HEK293 (cell line): ENCODE measurements at regions not wholly inside any gene's neighbourhood (a gene's known extent, or its start where the extent isn't known, plus 50 kb on each side); places are given as distances from the start of the nearest gene placed in this dataset.
A peak's percentile ranks its signal among the peaks of the same experiment; 100 is the strongest.

Experiments used
- CTCF ChIA-PET: fragments of 350-600 bp; formaldehyde crosslinking; extraction: SDS; loops from one replicate; lab custom pipeline; 2021; ENCODE audit warnings: antibody characterized with exemption; lab: Yijun Ruan, JAX
- POLR2A ChIA-PET: fragments of 300-600 bp; formaldehyde crosslinking; extraction: SDS; loops from one replicate; lab custom pipeline; 2020; ENCODE audit warnings: antibody characterized with exemption, inconsistent platforms; lab: Yijun Ruan, JAX
- H3K27ac ChIP-seq: fragments of 200-500 bp; sonication (Bioruptor generic); 2 replicates; pipeline ENCODE4 v1.5.1; 2014; ENCODE audit warnings: low read depth, low read length, control low read depth, inconsistent platforms; ENCODE audit errors: extremely low read depth
- H3K36me3 ChIP-seq, 2 experiments: fragments of 200-500 bp in 1 of 2; sonication (Bioruptor generic) in 1 of 2; 1 replicate in 1 of 2; 2 replicates in 1 of 2; pipeline ENCODE4 v1.5.1; 2014 to 2017; ENCODE audit warnings: inconsistent platforms in 2 of 2, low read length in 2 of 2; ENCODE audit not compliant: control insufficient read depth in 2 of 2, insufficient read depth in 1 of 2
- H3K4me1 ChIP-seq: fragments of 200-500 bp; sonication (Bioruptor generic); 2 replicates; pipeline ENCODE4 v1.5.1; 2014; ENCODE audit warnings: mild to moderate bottlenecking, low read length, inconsistent platforms; ENCODE audit not compliant: control insufficient read depth, insufficient read depth
- H3K4me3 ChIP-seq: 2 replicates; pipeline ENCODE4 v1.5.1; 2011; ENCODE audit warnings: low read depth, mild to moderate bottlenecking, control low read depth, low read length, moderate library complexity
- H3K9me3 ChIP-seq: fragments of 200-500 bp; sonication (Bioruptor generic); 2 replicates; pipeline ENCODE4 v1.5.1; 2014; ENCODE audit warnings: low read depth, low read length, inconsistent platforms; ENCODE audit not compliant: control insufficient read depth, insufficient read depth
- ATF2 ChIP-seq: fragments of 450-650 bp; formaldehyde crosslinking; IDR thresholded peaks from 2 replicates; pipeline ENCODE4 v1.5.1; 2016; ENCODE audit warnings: missing biosample characterization, missing genetic modification characterization, low read depth
- ELK4 ChIP-seq: IDR thresholded peaks from 2 replicates; pipeline ENCODE4 v1.6.1; 2011; ENCODE audit warnings: mild to moderate bottlenecking, low read depth, low read length, borderline replicate concordance
- GFI1B ChIP-seq: fragments of 450-650 bp; formaldehyde crosslinking; IDR thresholded peaks from 2 replicates; pipeline ENCODE4 v1.5.1; 2016; ENCODE audit warnings: missing biosample characterization, missing genetic modification characterization
- PRDM6 ChIP-seq: fragments of 450-650 bp; formaldehyde crosslinking; IDR thresholded peaks from 2 replicates; pipeline ENCODE4 v1.5.1; 2017; ENCODE audit warnings: missing biosample characterization, missing genetic modification characterization
- SALL2 ChIP-seq: fragments of 450-650 bp; formaldehyde crosslinking; IDR thresholded peaks from 2 replicates; pipeline ENCODE4 v1.5.0; 2017; ENCODE audit warnings: missing biosample characterization, mild to moderate bottlenecking, missing genetic modification characterization, borderline replicate concordance
- TRIM28 ChIP-seq: IDR thresholded peaks from 2 replicates; pipeline ENCODE4 v1.6.1; 2011; ENCODE audit warnings: low read length, control low read depth, borderline replicate concordance
- ZBTB20 ChIP-seq: fragments of 450-650 bp; formaldehyde crosslinking; IDR thresholded peaks from 2 replicates; pipeline ENCODE4 v1.5.1; 2016; ENCODE audit warnings: missing biosample characterization, missing genetic modification characterization
- ZBTB6 ChIP-seq: fragments of 450-650 bp; formaldehyde crosslinking; IDR thresholded peaks from 2 replicates; pipeline ENCODE4 v1.5.1; 2017; ENCODE audit warnings: missing biosample characterization, missing genetic modification characterization
- ZFP37 ChIP-seq: fragments of 450-650 bp; formaldehyde crosslinking; IDR thresholded peaks from 2 replicates; pipeline ENCODE4 v1.5.1; 2016; ENCODE audit warnings: missing biosample characterization, missing genetic modification characterization
- ZIC2 ChIP-seq: fragments of 450-650 bp; formaldehyde crosslinking; IDR thresholded peaks from 2 replicates; pipeline ENCODE4 v1.5.1; 2016; ENCODE audit warnings: missing biosample characterization, missing genetic modification characterization
- ZNF146 ChIP-seq: fragments of 450-650 bp; formaldehyde crosslinking; IDR thresholded peaks from 2 replicates; pipeline ENCODE4 v1.5.1; 2016; ENCODE audit warnings: missing biosample characterization, missing genetic modification characterization
- ZNF148 ChIP-seq: fragments of 450-650 bp; formaldehyde crosslinking; IDR thresholded peaks from 2 replicates; pipeline ENCODE4 v1.5.0; 2017; ENCODE audit warnings: missing biosample characterization, missing genetic modification characterization, borderline replicate concordance
- ZNF362 ChIP-seq: fragments of 450-650 bp; formaldehyde crosslinking; IDR thresholded peaks from 2 replicates; pipeline ENCODE4 v1.5.1; 2016; ENCODE audit warnings: missing biosample characterization, missing genetic modification characterization
- ZNF391 ChIP-seq: fragments of 450-650 bp; formaldehyde crosslinking; IDR thresholded peaks from 2 replicates; pipeline ENCODE4 v1.5.1; 2016; ENCODE audit warnings: low read depth, missing biosample characterization, missing genetic modification characterization, borderline replicate concordance
- ZNF521 ChIP-seq: fragments of 450-650 bp; formaldehyde crosslinking; IDR thresholded peaks from 2 replicates; pipeline ENCODE4 v1.5.1; 2017; ENCODE audit warnings: missing biosample characterization, mild to moderate bottlenecking, missing genetic modification characterization
- ZNF548 ChIP-seq: fragments of 450-650 bp; formaldehyde crosslinking; IDR thresholded peaks from 2 replicates; pipeline ENCODE4 v1.5.1; 2016; ENCODE audit warnings: missing biosample characterization, missing genetic modification characterization
- ZNF549 ChIP-seq: fragments of 450-650 bp; IDR thresholded peaks from 2 replicates; pipeline ENCODE4 v1.5.1; 2018; ENCODE audit warnings: missing biosample characterization, missing genetic modification characterization, mild to moderate bottlenecking, inconsistent platforms, moderate library complexity
- ZNF571 ChIP-seq: fragments of 450-650 bp; formaldehyde crosslinking; IDR thresholded peaks from 2 replicates; pipeline ENCODE4 v1.5.0; 2017; ENCODE audit warnings: missing biosample characterization, missing genetic modification characterization
- ZNF585B ChIP-seq: fragments of 450-650 bp; formaldehyde crosslinking; IDR thresholded peaks from 2 replicates; pipeline ENCODE4 v1.5.1; 2016; ENCODE audit warnings: missing biosample characterization, missing genetic modification characterization
- ZNF621 ChIP-seq: fragments of 450-650 bp; formaldehyde crosslinking; IDR thresholded peaks from 2 replicates; pipeline ENCODE4 v1.5.1; 2017; ENCODE audit warnings: missing biosample characterization, missing genetic modification characterization
- ZNF660 ChIP-seq: fragments of 450-650 bp; IDR thresholded peaks from 2 replicates; pipeline ENCODE4 v1.5.1; 2018; ENCODE audit warnings: missing biosample characterization, mild to moderate bottlenecking, missing genetic modification characterization
- ZNF670 ChIP-seq: fragments of 450-650 bp; formaldehyde crosslinking; IDR thresholded peaks from 2 replicates; pipeline ENCODE4 v1.5.1; 2016; ENCODE audit warnings: missing biosample characterization, missing genetic modification characterization, low read depth
- ZNF785 ChIP-seq: fragments of 450-650 bp; formaldehyde crosslinking; IDR thresholded peaks from 2 replicates; pipeline ENCODE4 v1.5.1; 2016; ENCODE audit warnings: missing biosample characterization, missing genetic modification characterization
- ZNF837 ChIP-seq: fragments of 450-650 bp; formaldehyde crosslinking; IDR thresholded peaks from 2 replicates; pipeline ENCODE4 v1.5.1; 2016; ENCODE audit warnings: missing biosample characterization, missing genetic modification characterization
- ZSCAN5A ChIP-seq: fragments of 450-650 bp; formaldehyde crosslinking; IDR thresholded peaks from 2 replicates; pipeline ENCODE4 v1.5.1; 2016; ENCODE audit warnings: missing biosample characterization, missing genetic modification characterization

GRCh38 chr5:85985167-85985566, 632.6 kb upstream of the COX7C start (continued):
- no peak for TF ChIP-seq ZNF785
- no peak for TF ChIP-seq ZNF549
- TF ChIP-seq ZNF571 (tag by site-specific recombination): no peak
- TF ChIP-seq ZFP37 (tag by site-specific recombination): no peak
- TF ChIP-seq ZNF670: no peak
- TF ChIP-seq ATF2 (tag by site-specific recombination): no peak
- TF ChIP-seq ZNF660 (tag by site-specific recombination): no peak
- TF ChIP-seq ZNF146 (tag by site-specific recombination): no peak
- TF ChIP-seq ZNF585B (tag by site-specific recombination): no peak

GRCh38 chr5:85990998-85991397, 626.7 kb upstream of the COX7C start:
- no peaks in the 10 kb centered on the region for H3K36me3 ChIP-seq
- H3K4me3 ChIP-seq: no peak overlapping the region
- no peak overlapping the region for H3K27ac ChIP-seq
- ChIA-PET CTCF (interaction anchor here (0.6 kb wide), 1 partner anchor 1576 kb away, joined by 3 read pairs; no protein-coding TSS in a partner anchor), POLR2A (interaction anchor here (0.6 kb wide), 1 partner anchor 803 kb away, joined by 4 read pairs; no protein-coding TSS in a partner anchor)
- no peaks in the 10 kb centered on the region for H3K9me3 ChIP-seq
- H3K4me1 ChIP-seq: no peaks in the 10 kb centered on the region
- TF ChIP-seq ZIC2 (tag by site-specific recombination): no peak
- no peak for TF ChIP-seq ZNF148 (tag by site-specific recombination)
- TF ChIP-seq ZNF146 (tag by site-specific recombination): no peak
- no peak for TF ChIP-seq ZSCAN5A (tag by site-specific recombination)
- no peak for TF ChIP-seq ZBTB20 (tag by site-specific recombination)
- no peak for TF ChIP-seq ZNF521 (tag by site-specific recombination)
- TF ChIP-seq ZNF837 (tag by site-specific recombination): no peak
- TF ChIP-seq ZBTB6: no peak
- no peak for TF ChIP-seq ZNF548
- no peak for TF ChIP-seq ZNF391
- TF ChIP-seq SALL2 (tag by site-specific recombination): no peak
- TF ChIP-seq ZNF362 (tag by site-specific recombination): no peak
- TF ChIP-seq PRDM6: no peak
- TF ChIP-seq ZNF621 (tag by site-specific recombination): no peak
- peak; percentile 80; the same call in 1 of the 2 replicates for TF ChIP-seq TRIM28
- no peak for TF ChIP-seq GFI1B (tag by site-specific recombination)
- no peak for TF ChIP-seq ELK4
